Activated CD8-positive, alpha-beta memory T cell treated with anti-CD3 and anti-CD28 coated beads, Interleukin-2, amount 50 U/mL, for 1 hour (primary cell): ENCODE measurements at regions not wholly inside any gene's neighbourhood (a gene's known extent, or its start where the extent isn't known, plus 50 kb on each side); places are given as distances from the start of the nearest gene placed in this dataset.

Experiments
- DNase-seq: peaks from one replicate; pipeline ENCODE4 v3.0.0-alpha.2; 2020; ENCODE audit errors: extremely low read depth

DNA sequence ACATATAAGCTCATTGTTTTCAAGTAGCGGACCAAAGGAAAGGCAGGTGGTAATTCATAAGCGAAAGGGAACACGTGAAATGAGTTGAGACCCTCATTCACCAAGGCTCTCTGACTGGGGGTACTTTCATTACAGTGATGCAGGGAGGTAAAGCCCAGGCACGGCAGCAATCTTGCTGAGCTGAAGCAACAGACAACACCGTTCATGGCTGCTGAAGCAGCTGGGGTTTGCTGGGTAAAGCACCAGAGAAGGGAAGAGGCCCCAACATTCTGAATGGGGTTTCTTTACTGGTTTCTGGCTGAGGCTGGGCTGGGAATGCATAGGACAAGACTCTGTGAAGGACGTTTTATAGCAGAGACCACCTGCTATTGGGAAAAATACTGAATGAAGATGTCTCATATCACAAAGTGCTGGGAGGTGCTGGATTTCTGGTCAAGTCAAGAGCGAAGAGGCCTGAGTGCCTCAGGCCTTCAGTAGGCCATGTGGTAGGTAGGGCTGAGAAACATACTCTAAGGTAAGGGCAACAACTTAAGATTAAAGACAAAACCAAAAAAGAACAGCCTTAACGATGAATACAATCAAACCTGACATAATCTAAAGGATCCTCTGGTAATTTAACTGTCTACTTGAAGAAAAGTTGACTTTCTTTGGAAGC is 324.7 kb upstream of the PIK3C3 start:
- DNase-seq = no peak

- DNase-seq = no peak
Observed at GRCh38 chr18:41624460-41624859, 330.6 kb upstream of the PIK3C3 start.

DNA sequence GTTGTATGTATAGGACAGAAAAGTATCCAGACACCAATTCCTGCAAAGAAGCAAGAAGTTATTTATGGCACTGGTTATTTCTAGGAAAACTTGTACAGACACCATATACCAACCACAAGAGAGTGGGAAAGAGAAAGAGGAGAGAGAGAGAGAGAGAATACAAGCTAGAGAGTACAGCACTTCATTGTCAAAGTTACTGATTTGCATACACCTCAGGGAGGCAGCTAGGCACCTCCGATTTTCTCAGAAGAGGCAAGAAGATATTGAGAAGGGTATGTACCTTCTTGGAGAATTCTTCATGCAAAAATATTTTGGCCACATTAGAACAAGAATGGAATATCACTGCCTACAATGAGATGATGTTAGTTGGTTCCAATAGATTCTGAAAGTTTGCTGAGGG is 333.9 kb upstream of the PIK3C3 start:
- DNase-seq = no peak

GRCh38 chr18:41618147-41618546 is 336.9 kb upstream of the PIK3C3 start:
- no peak for DNase-seq

- DNase-seq = no peak
Observed at GRCh38 chr18:41617647-41618046, 337.4 kb upstream of the PIK3C3 start.

GRCh38 chr18:41613003-41613609 is 341.9 kb upstream of the PIK3C3 start:
- no peak for DNase-seq

GRCh38 chr18:41604964-41605363 is 350.1 kb upstream of the PIK3C3 start:
- DNase-seq = no peak

GRCh38 chr18:41602034-41602433 is 353.0 kb upstream of the PIK3C3 start:
- no peak for DNase-seq

- no peak for DNase-seq
Observed at GRCh38 chr18:41600693-41601391, 354.2 kb upstream of the PIK3C3 start.

DNA sequence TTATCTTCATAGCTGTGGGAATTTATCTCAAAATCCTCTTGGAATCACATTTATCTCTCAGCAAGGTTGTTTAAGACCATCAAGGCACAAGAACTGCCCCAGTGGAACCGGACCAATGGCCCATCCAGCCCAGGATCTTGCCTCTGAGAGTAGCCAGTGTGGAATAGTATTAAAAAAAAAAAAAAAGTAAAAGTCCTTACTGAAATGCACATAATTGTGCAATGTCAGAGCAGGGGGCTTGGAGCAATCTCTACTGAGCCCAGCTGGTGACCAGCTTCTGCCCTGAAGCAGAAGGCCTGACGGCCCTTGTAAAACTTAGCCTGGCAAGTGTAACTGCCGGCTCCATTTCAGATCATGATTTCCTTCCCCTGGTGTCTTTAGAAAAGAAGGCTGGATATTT is 355.6 kb upstream of the PIK3C3 start:
- no peak for DNase-seq

DNA sequence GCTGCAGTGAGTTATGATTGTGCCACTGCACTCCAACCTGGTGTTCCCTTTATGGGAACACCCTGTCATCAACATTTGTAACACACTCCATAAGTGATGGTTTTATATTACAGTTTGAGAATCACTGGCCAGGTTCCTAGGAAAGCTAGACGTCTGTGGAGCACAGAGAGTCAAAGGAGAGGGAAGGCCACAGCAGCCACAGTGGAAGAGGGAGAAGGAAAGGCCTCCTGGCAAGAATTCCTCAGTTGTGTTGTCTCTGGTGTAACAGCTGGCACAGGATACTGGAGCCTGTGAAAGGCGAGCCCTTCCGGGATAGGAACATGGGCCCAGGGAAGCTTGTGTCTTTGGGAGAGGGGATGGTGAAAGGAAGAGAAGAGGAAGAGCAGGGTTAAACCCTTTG is 360.5 kb upstream of the PIK3C3 start:
- no peak for DNase-seq

DNA sequence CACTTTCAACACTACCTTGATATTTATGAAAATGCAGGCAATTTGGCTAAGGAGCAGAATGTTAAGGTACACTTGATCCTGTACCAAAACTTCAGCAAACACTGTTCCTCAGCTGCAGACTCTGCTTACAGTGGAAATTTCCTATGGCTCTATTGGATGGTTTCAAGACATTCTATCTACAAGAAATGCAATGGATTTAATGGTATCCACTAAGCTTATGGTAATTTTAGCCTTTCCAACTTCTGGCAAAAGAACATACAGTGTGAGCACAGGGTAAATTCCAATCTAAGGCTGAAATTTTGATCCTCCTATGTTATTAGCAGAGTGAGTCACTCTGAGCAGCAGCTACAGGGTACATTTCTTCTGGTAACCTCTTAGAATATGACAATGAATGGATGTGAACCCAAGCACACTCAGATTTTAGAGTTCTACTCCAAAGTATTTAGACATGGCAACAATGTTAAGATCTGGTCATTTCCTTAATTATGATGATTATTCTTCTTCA is 361.8 kb upstream of the PIK3C3 start:
- no peak for DNase-seq

GRCh38 chr18:41587976-41588375 is 367.1 kb upstream of the PIK3C3 start:
- no peak for DNase-seq

GRCh38 chr18:41585512-41585911 is 369.5 kb upstream of the PIK3C3 start:
- DNase-seq = no peak

- DNase-seq = no peak
Observed at GRCh38 chr18:41579185-41579584, 375.8 kb upstream of the PIK3C3 start.

DNA sequence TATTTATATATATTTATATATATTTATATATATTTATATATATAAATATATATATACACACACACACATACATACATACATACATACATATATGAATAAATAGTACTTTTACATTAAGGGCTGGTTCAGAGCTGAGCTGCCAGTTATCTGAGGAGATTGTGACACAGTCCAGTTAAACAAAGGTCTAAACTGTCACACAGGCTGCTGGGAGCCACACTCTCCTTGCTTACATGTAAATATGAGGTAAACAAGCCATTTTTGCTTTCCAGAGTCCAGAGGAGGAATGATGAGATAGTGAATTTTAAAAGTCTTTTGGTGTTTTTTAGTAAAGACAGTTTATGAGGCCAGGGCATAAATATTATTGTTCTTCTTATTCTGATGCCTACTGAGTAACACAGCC is 377.5 kb upstream of the PIK3C3 start:
- no peak for DNase-seq

GRCh38 chr18:41576643-41577042 is 378.4 kb upstream of the PIK3C3 start:
- DNase-seq = no peak

GRCh38 chr18:41569867-41570266 is 385.2 kb upstream of the PIK3C3 start:
- DNase-seq = no peak

DNA sequence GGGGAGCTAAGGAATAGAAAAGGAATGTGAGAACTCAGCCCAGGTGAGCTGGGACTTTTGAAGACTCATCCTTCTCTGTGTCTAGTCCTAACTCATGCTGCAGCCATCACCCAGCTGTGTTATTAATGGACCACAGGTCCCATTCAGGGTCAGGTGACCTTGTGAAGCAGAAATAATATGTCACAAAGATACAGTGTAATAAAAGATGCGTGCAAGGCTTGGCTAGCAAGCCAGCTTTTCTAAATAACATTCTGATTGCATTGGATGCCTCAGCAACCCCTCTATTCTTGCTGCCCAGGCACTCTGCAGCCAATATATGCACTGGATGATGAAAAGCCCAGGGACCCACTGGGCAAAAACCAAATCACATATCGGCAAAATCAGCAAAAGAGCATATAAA is 393.1 kb upstream of the PIK3C3 start:
- no peak for DNase-seq

GRCh38 chr18:41558715-41559114 is 396.3 kb upstream of the PIK3C3 start:
- DNase-seq = no peak

GRCh38 chr18:41553716-41554115 is 401.3 kb upstream of the PIK3C3 start:
- DNase-seq = no peak

- no peak for DNase-seq
Observed at GRCh38 chr18:41548521-41549260, 406.3 kb upstream of the PIK3C3 start.
